ENCODE measurements at regions not wholly inside any gene's neighbourhood (a gene's known extent, or its start where the extent isn't known, plus 50 kb on each side); places are given as distances from the start of the nearest gene placed in this dataset.
A peak's percentile ranks its signal among the peaks of the same experiment; 100 is the strongest.
"Not testable (repeated sequence)": the region's sequence is repeated elsewhere in the genome, so short reads cannot be mapped to it uniquely, and the experiment has no call there.

DNA sequence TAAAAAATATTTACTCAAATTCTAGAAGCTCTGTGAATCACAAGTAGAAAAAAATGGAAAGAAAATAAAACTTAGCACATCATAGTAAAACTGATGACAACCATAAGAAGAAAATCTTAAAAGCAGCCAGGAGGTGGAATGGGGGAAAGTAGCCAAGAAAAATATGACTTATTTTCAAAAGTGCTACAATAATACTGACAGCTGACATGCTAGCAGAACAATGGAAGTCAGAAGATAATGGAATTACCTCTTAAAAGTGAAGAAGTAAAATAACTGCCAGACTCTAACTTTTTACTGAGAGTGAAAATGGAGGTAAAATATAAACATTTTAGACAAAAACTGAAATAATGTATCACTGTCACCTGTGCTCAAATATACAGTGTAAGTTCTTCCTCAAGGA, 532.2 kb upstream of the SGCD start:
- peak in 1 of 2 experiments; percentile 5 for DNase-seq

DNA sequence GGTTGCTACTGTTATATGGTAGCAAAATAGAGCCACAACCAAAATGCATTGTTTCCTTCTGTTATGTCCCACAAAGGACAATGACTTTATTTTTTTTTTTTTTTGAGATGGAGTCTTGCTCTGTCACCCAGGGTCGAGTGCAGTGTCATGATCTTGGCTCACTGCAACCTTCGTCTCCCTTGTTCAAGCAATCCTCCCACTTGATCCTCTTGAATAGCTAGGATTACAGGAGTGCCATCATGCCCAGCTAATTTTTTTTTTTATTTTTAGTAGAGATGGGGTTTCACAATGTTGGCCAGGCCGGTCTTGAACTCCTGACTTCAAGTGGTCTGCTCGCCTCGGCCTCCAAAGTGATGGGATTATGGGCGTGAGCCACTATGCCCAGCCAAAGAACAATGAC, 527.7 kb upstream of the SGCD start:
- DNase-seq: no peak

DNA sequence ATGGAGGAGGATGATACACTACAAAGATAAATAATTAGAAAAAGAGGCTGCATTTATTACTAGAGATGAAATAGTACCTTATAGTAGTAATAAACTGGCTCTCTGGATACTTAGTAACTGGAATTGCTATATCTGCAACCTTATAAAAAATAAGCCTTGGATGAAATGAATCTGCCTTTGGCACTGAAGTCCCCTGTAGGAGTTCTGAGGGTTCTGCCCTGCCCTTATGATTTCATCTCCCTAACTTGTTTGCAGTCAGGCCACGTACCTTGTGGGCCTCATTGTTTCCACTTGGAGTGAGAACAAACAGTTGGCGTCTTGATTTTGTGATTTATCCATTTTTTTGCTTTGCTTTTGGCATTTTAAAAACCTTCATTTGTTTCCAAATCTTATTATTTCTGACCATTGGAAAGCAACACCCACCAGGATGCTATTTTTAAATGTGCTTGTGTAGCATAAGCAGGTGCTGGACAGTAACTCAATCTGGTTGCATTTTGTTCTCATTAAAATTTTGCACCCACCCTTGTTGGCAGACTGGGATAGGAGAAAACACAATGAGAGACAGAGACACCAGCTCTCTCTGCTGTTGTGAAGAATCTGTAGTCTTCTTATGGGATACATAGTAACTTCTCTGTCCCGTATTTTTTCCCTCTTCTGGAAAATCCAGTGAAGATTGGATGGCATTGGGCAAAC, 518.9 kb upstream of the SGCD start:
- no peak for DNase-seq

DNA sequence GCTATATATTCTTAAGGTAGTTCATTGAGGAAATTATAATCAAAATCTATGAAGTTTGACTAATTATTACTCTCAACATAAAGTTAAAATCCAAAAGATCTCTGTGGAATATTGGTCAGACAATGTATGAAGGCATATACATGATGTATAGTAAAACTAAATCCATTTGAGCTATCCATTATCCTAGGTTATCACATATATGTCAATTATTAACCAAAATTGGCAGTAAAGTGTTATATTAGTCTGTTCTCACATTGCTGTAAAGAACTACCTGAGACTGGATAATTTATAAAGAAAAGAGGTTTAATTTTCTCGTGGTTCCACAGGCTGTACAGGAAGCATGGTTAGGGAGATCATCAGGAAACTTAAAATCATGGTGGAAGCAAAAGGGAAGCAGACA, 511.7 kb upstream of the SGCD start:
- no peak for DNase-seq

DNA sequence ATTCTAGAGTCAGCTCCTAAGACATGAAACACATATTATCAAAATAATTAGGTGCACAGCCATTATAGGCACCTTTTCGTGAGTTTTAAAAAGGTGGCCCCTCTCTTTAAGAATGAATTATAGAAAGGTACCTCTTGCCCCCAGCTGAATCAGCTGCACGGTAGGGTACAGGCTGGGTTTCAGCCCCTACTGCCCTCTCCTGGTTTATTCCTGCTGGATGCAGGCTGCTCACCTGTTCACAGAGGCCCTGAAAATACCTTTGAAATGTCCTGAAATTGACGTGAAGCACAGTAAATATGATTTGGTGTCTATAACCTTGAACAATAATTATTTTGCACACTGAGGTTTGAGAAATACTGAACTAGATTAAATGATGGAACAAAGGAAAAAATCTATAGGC, 504.8 kb upstream of the SGCD start:
- no peak for DNase-seq

DNA sequence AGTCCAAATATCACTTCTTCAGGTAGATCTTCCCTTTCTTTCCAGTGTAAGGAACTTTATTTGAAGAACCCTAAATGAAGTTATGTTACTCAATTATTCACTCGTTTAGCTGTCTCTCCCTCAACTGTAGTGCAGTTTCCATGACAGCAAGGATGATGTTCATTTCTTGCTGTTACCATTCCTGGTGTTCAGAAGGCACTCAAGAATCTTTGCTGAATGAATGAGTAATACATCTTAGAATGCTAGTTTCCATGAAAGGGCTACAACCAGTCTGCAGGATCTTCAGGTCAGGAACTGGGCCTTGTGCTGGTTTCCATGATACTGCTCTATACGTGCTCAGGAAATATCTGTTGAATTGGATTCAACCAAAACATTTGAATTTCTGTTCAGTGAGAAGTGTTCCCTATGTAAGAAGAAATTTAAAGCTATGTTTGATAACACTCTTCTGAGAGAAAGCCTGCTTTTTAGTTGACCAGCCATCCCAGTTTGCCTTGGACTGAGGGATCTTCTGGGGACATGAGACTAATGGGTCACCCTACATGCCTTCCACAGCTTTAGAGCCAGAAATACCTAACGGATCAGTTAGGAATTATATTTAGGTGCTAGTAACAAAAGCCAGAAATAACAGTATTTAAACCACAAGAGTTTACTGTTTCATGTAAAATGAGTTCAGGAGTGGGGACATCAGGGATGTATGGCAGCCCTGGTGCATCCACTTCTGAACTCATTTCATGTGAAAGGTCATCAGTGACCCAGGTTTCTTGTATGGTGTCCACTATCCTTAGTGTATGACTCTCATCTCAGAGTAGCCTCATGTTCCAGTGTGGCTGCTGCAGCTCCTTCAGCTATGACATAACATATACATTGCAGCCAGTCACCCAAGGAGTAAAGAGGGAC, 500.1 kb upstream of the SGCD start:
- DNase-seq: no peak

DNA sequence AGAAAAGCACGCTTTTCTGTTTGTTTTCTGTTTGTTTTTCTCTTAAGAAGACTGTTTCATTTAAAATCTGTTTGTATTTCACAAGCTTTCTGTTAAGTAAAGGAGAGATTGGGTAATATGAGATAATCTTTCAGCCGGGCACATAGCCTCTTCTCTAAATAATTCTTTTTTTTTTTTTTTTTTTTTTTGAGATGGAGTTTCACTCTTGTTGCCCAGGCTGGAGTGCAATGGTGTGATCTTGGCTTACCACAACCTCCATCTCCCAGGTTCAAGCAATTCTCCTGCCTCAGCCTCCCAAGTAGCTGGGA, 499.5 kb upstream of the SGCD start:
- not testable (repeated sequence) for DNase-seq

DNA sequence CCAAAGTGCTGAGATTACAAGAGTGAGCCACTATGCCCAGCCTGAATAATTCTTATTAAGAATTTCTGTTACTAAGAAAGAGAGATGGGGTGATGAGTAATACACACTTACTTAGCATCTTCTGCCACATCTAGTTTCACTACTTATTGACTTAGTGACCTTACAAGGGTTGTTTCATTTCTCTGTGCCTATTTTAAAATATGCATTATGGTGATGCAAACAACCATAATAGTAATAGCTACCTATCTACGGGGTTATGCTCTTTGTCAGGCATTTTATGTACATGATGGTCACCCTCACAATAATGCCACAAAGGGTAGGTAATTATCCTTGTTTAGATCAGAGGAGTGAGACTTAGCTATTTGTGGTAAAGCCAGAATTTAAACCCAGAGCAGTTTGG, 499.0 kb upstream of the SGCD start:
- no peak for DNase-seq

DNA sequence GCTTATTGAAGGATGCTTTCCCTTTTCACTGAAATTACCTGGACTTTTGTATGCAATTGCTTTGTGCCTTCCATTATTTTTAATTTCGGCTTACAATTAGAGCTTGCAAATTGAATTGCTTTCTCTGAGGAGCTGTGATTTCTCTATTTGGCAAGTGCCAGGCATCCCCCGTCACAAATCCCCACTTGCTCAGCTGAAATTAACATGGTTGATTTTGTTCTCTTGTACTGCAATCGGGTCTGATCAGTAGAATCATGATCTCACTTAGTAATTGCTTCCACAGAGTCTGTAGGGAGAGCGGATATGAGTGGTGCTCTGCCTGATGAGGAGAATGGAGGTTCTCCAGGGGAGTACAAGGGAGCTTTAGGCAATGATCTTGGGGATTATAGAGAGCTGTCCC, 495.5 kb upstream of the SGCD start:
- DNase-seq: no peak

DNA sequence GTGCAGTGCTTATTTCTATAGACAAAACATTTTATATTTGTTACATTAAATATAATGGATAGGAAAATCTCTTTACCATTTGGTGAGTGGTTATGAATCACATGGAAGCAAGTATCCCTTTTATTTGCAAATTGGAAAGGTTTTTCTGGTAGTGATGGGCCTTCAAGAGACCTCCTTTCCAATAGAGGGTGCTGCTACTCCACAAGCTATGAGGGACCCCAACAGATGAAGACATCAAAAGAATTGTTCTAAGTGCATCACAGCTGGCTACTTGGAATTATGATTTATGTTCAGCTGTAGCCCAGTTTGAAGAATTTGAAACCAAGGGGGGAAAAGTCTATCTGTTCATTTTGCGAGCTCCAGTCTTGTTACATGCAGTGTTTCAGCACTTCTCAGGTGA, 493.7 kb upstream of the SGCD start:
- no peak for DNase-seq

DNA sequence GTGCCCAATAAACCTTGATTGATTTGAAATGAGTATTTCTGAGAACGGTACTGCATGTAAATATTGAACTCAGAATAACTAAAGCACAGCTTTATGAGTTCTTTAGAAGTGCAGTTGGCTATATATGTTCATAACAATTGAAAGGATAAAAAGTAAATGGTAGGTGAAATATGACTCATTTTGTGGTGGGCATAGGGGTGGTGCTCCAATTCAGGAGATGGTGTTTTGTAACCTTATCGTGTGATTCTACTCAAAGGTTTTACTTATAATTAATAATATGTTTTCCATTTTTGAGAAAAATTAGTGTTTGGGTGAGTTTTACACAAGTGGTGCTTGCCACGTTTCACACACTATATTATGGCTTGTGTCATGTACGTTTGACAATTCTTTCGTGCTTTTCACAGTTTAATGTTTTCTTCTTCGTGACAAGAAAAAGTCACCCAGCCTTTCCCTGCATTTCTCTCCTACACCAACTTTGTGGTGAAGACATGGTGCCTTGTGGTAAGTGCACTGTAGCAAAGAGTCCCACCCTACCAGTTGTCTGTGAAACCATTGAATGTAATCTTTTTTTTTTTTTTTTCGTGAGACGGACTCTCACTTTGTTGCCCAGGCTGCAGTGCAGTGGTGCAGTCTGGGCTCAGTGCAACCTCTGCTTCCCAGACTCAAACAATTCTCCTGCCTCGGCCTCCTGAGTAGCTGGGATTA, 492.5 kb upstream of the SGCD start:
- no peak for DNase-seq

DNA sequence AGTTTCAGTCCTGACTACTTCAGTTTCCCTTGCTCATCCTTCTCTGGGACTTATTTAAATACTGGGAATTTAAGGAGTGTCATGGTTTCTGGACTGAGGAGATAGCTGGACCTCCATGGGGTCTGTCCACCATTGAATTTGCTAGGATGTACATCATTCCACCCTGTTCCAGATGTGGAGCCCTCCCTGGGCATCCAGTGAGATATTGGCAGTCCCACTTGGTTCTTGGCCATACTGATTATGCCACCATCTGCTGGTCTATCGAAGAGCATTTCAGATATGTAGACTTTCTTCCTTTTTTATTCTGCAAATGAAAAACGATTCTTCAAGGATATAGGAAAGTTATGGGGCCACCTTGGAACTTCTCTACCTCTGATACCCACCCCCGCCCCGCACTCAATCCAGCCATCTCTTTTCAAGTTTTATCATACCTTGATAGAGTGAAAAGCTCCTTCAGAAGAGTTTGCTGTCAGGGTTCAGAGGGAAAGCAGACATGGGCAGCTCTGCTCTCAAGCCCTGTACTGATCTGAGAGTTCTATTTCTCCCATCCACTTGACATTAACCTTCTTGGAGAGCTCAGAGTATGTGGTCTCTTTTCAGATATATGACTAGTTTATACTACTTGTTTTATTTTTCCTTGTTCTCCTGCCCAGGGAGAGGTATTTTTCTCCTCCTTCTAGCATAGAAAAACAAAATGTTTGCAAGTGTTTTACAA, 490.7 kb upstream of the SGCD start:
- DNase-seq: no peak

DNA sequence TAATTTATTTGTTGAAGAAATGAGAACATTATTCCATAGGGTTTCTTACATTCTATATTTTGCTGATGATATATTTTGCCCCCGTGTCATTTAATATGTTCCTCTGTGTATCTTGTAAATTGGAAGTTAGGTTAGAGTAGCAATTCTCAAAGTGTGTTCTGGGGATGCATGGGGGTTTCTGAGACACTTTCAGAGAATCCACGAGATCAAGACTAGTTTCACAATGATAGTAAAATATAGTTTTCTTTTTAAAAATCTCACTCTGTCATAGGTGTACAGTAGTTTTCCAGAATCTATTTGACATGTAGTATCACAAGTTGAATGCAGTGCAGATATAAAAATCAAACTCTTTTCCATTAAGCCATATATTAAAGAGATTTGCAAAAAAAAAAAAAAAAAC, 488.6 kb upstream of the SGCD start:
- no peak for DNase-seq

DNA sequence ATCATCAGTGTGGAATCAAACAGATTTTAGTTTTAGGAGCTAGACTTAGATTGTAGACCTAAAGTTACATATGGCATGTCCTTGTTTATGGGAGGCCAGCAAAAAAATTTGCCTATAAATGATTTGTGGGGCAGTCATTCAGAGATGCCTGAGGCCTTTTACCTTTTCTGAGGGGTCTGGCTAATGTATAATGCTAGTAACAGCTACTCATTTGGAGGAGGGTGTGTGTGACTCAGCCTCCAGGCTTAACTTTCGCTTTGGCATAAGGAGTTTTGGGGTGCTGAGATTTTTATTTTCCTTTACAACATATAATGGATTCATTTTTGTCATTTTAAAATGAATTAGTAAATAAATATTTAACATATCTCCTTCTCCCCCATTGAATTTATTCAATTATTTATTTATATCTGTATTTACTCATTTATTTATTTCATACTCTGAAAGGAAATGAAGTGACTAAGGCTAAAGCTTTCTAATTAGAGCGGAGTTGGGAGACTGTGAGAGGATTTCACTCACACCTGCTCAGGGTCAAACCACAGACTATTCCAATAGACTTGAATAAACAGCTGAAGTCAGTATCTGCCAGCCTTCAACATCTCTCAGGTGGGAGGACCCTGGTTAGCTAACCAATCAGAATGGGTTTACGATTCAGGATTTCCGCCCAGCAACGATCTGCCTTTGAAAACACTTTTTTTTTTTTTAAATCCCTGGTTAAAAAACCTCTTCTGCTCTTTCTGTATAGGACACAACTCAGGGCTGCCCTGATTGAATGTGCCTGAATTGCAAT, 487.5 kb upstream of the SGCD start:
- no peak for DNase-seq

DNA sequence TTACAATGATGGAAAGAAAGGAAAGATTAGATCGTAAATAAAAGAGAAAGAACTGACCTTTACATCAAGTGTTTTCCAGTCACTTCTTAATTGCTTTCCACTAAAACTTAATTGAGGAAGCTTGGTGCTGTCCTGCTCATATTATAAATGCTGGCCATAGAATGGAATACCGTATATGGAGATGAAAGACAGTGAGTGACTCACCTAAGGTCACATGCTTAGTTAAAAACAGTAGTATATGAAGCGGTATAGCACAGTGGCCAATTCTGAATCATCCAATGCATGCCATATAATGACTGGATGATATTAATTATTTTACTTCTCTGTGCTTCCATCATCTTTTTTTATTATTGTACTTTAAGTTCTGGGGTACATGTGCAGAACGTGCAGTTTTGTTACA, 482.4 kb upstream of the SGCD start:
- DNase-seq: no peak

DNA sequence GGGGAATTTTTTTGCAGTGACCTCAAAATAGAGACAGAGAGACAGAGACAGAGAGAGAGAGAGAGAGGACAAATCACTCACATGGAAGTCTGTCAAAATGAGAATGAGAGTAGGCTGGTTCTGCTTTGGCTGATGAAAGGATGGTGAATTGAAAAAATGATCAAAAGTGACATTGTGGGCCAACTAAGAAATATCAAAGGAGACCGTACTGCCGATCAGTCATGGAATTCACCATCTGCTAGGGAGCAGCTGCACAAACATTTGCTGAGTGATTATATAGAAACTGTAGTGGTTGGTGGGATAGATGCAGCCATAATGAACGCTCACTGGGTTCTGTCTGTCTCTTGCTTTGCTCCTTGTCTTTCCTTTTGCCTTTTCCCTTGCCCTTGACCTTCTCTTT, 476.6 kb upstream of the SGCD start:
- DNase-seq: no peak

DNA sequence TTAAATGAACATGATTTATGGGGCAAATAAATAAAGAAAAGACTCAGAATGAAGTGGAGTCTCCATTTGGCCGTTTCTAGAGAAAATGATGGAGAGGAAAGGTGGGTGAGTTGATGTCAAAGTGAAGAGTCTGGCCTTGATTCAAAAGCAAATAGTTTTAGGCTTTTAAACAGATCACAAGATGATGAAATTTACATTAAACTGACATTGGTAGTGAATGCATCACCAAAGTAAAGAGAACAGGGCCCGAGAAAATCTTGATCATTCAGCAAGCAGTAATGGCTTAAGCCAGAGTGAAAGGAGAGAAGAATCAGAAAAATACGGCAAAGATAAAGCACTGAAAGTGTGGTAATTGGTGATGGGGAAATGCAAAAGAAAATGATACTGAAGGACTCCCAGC, 460.0 kb upstream of the SGCD start:
- no peak for DNase-seq

DNA sequence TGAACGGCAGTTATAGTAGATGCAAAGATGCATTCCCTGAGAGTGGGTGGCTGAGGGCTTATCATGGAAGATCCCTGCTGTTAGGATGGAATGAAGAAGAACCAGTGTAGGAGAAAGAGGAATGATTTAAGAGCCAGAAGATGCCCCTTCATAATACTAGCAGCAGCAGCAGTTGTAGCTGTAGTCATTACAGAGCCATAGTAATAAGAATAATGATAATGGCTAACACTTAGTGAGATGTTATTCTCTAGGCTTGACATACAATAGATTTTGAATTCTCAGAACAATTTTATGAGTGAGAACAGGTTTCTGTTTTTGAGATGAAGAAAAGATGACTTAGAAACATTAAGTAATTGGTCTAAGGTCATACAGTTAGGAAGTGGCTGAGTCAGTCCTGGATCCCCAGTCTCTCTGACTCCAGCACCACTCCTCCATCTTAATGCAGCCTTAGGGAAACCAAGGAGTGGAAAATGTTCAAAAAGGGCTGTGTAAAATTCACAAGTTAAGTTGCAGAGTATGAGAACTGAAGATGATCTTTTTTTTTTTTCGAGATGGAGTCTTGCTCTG, 459.4 kb upstream of the SGCD start:
- DNase-seq: no peak

DNA sequence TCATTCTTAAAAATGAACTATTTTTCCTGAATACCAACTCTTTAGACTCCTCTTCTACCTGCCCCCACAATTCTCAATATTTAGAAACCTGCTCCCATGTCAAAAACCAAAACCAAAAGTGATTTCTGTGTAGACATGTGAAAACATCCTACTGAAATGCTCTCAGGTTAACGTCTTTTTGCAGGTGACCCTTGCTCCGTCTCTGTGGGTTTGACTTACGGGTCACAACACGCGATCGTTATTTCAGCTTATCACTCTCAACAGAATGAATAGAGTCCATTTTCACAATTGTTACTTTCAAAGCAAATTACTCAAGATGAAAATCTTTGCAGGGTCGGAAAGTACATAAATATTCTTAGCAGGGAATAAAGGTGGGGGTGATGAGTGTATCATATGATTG, 456.3 kb upstream of the SGCD start:
- DNase-seq: no peak

DNA sequence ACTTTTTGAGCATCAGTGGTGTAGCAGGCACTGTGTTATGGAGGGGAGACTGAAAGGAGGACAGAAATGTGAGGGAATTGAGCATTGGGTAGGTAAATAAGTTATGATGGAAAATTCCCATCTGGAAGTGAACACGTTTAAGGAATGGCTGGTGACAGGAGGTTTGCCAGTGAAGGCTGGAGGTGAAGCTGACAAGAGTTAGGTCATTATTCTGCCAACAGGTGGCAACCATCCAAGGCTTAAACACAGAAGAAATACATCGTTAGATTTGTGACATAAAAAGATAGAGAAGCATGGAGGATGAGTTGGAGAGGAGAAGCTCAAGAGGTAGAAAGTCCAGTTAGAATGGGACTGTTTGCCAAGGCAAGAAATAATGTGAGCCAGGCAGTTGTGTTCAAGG, 455.3 kb upstream of the SGCD start:
- no peak for DNase-seq

DNA sequence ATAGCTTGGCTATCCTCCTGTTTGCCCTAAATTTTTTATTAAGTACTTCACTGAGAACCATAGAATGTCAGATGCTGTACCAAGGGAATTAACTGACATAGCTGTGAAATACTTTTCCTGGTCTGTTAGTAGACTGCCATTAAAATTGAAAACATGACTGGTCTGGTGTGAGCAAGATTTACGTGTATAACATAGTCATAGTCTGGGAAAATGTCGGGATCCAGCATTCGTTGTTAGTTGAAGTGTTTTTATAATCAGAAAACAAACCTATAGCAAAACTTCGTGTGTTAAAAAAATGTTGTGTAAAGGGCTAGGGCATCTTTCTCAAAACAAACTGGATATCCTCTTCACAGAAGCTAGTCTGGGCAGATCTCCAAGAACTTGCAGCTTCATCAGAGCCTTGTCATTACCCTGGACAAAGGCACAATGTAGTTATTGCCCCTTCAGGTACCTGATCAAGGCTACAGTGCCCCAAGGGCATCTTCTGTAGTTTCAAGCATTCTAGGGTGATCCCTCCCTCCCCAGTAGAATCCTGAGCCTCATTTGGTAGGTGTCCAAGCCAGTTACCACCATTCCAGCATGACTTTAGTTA, 454.2 kb upstream of the SGCD start:
- no peak for DNase-seq
